ENCODE measurements at regions not wholly inside any gene's neighbourhood (a gene's known extent, or its start where the extent isn't known, plus 50 kb on each side); places are given as distances from the start of the nearest gene placed in this dataset.

- Histone ChIP-seq H3K4me3 (no peak overlapping the region), H3K9me3 (ENCODE audit: low read depth) (no peaks in the 10 kb centered on the region), H3K27ac (no peak overlapping the region), H3K36me3 (no peaks in the 10 kb centered on the region), H3K4me1 (ENCODE audit: low read depth) (peaks cover 4% of the 10 kb centered on the region), H3K27me3 (no peaks in the 10 kb centered on the region)
- no peak for DNase-seq (ENCODE audit: low read depth in 1 of 2, low spot score in 1 of 2)
- TF ChIP-seq CTCF (IDR thresholded peaks at IDR 0.05; ENCODE audit: low read depth, low read length), result no peak
Measured at GRCh38 chr16:79349803-79350202, 250.7 kb downstream of the MAF start.

- Histone ChIP-seq H3K27ac (no peak overlapping the region), H3K4me3 (no peak overlapping the region), H3K27me3 (no peaks in the 10 kb centered on the region), H3K4me1 (ENCODE audit: low read depth) (peaks cover 5% of the 10 kb centered on the region), H3K36me3 (no peaks in the 10 kb centered on the region), H3K9me3 (ENCODE audit: low read depth) (no peaks in the 10 kb centered on the region)
- DNase-seq (ENCODE audit: low read depth in 1 of 2, low spot score in 1 of 2), result no peak
- TF ChIP-seq CTCF (IDR thresholded peaks at IDR 0.05; ENCODE audit: low read depth, low read length), result no peak
Measured at GRCh38 chr16:79348521-79349306, 251.8 kb downstream of the MAF start.

- DNase-seq (ENCODE audit: low read depth in 1 of 2, low spot score in 1 of 2), result no peak
- no peak for TF ChIP-seq CTCF (IDR thresholded peaks at IDR 0.05; ENCODE audit: low read depth, low read length)
Measured at GRCh38 chr16:79347277-79347676, 253.3 kb downstream of the MAF start.

GRCh38 chr16:79339863-79340262, 260.7 kb downstream of the MAF start:
- no peak overlapping the region for H3K27ac ChIP-seq
- no peak overlapping the region for H3K4me3 ChIP-seq
- no peaks in the 10 kb centered on the region for H3K27me3 ChIP-seq
- H3K9me3 ChIP-seq (ENCODE audit: low read depth), result no peaks in the 10 kb centered on the region
- H3K4me1 ChIP-seq (ENCODE audit: low read depth), result peaks cover 5% of the 10 kb centered on the region
- no peak for TF ChIP-seq CTCF (IDR thresholded peaks at IDR 0.05; ENCODE audit: low read depth, low read length)
- no peaks in the 10 kb centered on the region for H3K36me3 ChIP-seq
- peak in 1 of 2 donors; percentile 13 for DNase-seq (ENCODE audit: low read depth in 1 of 2, low spot score in 1 of 2)

More at GRCh38 chr16:79347277-79347676, 253.3 kb downstream of the MAF start:
- H3K4me1 ChIP-seq (ENCODE audit: low read depth), result peaks cover 5% of the 10 kb centered on the region
- H3K9me3 ChIP-seq (ENCODE audit: low read depth), result no peaks in the 10 kb centered on the region
- H3K4me3 ChIP-seq, result no peak overlapping the region
- H3K27ac ChIP-seq, result no peak overlapping the region
- H3K36me3 ChIP-seq, result no peaks in the 10 kb centered on the region
- H3K27me3 ChIP-seq, result no peaks in the 10 kb centered on the region

GRCh38 chr16:79337906-79338305, 262.6 kb downstream of the MAF start:
- Histone ChIP-seq H3K4me3 (no peak overlapping the region), H3K27ac (no peak overlapping the region), H3K4me1 (ENCODE audit: low read depth) (no peaks in the 10 kb centered on the region), H3K27me3 (no peaks in the 10 kb centered on the region), H3K36me3 (no peaks in the 10 kb centered on the region), H3K9me3 (ENCODE audit: low read depth) (no peaks in the 10 kb centered on the region)
- DNase-seq (ENCODE audit: low read depth in 1 of 2, low spot score in 1 of 2), result no peak
- no peak for TF ChIP-seq CTCF (IDR thresholded peaks at IDR 0.05; ENCODE audit: low read depth, low read length)
